RCC 7860 (cell line): ENCODE measurements at regions not wholly inside any gene's neighbourhood (a gene's known extent, or its start where the extent isn't known, plus 50 kb on each side); places are given as distances from the start of the nearest gene placed in this dataset.
"Not testable (repeated sequence)": the region's sequence is repeated elsewhere in the genome, so short reads cannot be mapped to it uniquely, and the experiment has no call there.

Source experiments
- DNase-seq: peaks from one replicate; pipeline ENCODE4 v3.0.0-alpha.2; 2015; ENCODE audit warnings: low spot score
- FAIRE-seq: peaks from 2 replicates; lab custom pipeline; 2012; peaks lifted over from hg19 to GRCh38; lab: Jason Lieb, UNC

DNA sequence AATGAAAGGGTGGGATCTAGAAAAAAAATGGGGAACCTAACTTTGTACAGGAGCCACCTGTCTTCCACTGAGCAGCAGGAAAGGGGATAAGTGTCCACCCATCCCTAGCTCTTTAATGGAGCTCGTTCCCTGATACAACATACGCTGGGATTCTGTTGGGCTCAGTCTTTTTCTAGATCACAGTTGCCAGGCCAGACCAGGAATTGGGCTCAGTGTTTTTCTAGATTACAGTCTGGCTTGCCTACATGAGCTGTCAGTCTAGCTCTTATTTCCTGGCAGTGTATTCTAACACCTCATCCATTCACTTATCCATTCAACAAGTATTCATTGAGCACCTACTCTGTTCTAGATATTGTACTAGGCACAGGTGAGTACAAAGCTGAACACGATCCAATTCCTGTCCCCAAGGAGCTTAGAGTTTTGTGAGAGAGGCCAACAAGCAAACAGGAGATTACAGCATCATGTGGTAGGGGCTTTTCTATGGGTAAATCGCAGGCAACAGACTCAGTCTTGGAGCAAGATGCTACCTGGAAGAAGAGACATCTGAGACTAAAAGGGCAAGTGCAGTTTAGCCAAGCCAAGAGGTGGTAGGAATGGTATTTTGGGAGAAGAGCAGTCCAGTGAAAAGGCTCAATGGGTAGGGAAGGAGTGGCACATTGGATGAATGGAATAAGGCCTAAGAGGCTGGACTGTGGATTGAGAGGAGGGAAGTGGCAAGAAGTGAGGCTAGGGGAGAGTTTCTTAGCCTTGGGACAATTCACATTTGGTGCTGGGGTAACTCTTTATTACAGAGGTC, 138.0 kb upstream of the HS3ST2 start:
- DNase-seq (no peak), FAIRE-seq (no peak)

DNA sequence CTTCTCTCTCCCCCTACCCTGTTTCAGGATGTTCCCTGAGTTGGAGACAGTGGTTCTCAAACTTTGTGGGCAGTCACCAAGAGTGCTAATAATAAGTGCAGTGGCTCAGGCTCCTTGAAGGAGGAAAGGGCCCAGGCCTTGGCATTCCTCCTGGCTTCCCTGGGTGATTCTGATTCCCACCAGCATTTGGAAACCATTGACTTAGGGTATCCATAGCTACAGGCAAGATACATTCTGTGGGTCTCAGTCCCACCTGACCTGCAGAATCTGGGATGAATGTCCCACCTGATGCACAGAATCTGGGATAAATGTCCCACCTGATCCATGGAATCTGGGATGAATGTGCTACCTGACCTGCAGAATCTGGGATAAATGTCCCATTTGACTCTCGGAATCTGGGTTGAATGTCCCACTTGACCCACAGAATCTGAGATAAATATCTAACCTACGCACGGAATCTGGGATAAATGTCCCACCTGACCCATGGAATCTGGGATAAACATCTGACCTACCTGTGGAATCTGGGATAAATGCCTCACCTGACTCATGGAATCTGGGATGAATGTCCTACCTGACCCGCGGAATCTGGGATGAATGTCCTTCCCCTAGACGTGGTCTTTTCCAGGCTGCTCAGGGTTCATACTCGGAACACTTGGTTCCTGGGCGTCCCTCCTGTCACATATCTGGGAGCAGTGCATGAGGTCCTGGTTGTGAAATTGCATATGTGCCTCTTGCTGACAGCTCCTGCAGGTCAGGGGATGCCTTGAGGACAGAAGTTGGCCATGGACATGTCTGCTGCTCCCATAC, 136.7 kb upstream of the HS3ST2 start:
- no peak for FAIRE-seq
- DNase-seq: no peak

DNA sequence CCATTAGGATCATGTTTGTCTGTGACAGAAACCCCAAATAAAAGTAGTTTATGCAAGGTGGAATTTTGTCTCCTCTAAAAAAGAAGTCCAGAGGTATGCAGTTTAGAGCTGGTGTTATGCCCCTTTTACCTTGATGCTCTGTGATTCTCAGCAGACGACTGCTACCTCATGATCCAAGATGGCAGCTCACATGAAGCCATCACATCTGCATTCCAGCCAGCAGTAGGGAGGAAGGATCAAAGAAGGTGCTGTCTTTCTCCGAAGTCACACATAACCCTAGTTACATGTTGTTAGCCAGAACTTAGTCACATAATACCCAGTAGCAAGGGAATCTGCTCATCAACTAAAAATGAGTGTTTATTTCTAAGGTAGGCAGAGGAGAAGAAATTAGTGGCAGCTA, 135.7 kb upstream of the HS3ST2 start:
- FAIRE-seq: no peak
- no peak for DNase-seq

DNA sequence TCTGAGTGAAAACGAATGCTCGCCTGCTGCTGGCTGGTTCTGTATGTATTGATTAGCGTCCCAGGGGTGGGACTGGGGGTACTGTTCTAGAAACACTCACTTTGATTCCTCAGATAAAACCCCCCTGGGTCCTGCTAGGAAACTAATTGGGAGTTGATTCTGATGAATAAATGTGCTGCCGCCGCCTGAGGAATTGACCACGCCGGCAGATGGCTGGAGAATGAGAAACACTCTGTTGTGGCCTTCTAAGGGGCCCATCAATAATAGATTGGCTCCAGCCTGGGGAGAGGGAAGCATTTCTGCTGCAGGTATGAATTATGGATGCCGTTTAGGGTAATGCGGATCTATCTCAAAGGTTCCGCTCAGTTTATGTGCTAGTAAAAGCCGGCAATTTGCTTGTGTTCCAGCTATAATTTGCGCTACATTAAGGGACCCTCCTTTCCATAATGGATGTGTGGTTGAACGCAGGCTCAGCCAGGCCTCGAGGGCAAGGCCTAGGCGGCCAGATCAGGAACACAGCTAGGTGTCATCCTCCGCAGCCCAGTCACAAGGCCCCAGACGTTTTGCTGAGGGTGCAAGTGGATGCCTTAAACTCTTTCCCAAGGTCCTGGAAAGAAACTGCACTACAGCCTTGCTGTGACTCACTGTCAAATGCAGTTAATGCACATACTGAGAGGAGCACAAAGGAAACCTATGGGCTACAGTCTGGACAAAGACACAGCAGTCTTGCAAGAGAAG, 132.2 kb upstream of the HS3ST2 start:
- DNase-seq (no peak), FAIRE-seq (no peak)

DNA sequence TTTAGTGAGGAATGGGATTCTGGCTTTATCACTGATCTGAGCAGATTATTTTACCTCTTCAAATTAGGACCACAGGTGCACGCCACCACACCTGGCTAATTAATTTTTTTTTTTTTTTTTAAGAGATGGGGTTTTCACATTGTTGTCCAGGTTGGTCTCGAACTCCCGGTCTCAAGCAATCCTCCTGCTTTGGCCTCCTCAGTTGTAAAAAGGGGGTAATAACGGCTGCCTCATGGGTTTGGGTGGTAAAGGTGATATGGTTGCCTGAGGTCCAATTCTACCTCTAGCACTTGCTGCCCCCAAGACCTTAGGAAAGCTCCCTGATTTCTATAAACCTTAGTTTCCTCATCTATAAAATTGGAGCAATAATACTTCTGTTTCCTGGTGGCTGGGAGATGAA, 130.7 kb upstream of the HS3ST2 start:
- DNase-seq (no peak), FAIRE-seq (no peak)

DNA sequence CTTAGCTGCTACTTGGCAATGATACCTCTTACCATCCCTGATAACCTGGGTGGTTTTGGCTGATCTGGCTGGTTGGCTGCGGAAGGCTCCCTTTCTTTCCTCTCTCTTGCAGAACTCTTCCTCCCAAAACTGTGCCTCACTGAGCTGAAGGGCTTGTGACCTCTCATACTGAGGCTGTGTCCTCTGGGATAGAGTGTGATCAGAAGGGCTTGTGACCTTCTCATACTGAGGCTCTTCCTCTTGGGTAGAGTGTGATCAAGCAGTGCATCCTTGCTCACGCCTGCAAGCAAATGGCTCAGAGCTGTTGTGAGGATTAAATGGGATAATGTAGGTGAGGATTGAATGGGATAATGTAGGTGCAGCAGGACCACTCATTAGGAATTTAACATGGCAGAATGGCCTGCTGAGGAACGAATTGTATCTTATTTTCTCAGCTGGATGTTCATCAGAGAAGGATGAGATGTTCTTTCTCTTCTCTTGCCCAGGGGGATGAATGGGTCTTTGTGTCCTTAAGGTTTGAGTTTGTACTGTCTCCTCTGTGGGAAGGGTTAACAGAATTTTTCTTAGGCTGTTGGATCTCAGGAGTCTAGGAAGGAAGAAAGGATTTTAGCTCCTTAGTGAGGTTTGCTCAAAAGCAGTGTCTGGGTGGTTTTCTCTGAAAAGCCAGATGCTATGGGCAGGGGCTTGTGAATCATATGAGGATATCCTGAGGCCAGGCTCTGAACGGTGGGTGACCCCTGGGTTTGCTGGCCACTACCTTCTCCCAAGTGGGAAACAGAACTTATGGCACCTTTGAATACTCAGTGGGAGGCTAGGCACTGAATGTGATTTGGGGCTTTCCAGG, 130.0 kb upstream of the HS3ST2 start:
- FAIRE-seq: no peak

DNA sequence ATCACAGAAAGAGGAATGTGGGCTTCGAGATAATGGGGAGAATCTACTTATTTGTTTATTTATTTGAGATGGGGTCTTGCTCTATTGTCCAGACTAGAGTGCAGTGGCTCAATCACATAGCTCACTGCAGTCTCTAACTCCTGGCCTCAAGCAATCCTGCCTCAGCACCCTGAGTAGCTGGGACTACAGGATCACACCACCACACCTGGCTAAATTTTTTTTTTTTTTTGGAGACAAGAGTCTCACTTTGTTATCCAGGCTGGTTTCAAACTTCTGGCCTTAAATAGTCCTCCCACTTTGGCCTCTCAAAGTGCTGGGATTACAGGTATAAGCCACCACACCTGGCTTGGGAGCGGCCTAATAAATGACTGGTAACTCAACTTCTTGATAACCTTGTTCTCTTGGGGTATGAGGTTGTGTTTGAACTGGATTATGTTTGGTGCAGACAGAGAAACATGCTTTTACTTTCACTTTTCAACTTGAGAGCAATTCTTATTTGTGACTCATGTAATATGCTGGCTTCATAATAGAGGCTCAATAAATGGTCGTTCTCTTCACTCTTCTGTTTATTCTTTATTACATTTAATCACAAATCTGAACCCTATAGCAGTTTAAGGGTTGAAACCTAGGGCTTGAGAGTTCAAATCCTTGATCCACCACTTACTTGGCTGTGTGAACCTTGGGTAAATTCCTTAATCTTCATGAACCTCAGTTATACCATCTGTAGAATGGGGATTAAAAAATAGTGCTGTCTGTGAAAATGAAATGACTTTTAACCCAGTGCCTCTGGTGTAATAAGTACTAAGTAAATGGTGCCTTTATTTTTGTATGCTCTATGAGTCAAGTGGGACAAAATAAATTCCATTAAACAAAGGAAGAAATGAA, 129.1 kb upstream of the HS3ST2 start:
- FAIRE-seq: no peak
- DNase-seq: no peak

More for the DNA sequence above, 130.0 kb upstream of the HS3ST2 start:
- no peak for DNase-seq

DNA sequence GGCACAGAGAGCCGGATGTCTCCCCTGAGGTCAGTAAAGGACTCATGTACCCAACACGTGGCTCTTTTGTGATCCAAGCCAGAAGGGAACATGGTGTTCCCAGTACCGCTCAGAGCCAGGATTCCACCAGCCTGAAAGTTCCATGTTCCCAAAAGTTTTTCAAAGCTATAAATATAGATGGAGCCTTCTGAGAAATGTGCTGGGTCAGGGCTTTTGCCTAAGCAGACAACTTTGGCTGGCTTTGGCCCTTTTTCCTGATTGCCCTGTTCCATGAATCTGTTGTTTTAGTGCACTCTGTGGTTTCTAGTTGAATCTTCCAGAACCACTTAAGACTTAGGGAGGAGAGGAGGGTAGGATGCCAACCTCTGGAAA, 128.5 kb upstream of the HS3ST2 start:
- DNase-seq (no peak), FAIRE-seq (no peak)

DNA sequence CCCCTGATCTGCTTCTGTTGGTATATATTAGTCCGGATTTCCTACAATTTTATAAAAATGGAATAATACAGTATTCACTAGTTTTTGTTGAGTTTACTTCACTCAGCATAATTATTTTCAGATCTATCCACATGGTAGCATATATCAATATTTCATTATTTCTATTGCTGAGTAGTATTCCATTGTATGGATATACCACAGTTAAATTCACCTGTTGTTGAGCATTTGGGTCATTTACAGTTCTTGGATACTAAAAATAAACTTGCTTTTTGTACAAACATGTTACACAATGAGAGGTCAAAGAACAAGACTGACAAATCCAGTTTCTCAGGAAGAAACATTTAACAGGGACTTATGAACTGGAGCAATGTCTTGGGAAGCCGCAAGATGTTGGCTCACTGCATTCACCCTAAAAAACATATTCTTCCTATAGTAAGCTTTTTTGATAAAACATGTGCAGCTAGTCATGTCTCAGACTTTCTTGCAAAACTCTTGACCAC, 126.9 kb upstream of the HS3ST2 start:
- FAIRE-seq: no peak

DNA sequence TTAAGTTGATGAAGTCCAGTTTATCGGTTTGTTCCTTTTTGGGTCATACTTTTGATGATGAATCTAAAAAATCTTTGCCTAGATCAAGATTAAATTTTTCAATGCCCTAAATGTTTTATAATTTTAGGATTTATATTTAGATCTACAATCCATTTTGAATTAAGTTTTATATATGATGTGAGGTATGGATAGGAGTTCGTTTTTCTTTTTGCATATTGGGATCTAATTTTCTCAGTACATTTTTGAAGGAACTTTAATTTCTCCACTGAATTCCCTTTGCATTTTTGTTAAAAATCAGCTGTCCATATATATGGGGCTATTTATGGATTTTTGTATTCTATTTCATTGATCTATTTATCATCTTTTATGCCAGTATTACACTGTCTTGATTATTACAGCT, 125.5 kb upstream of the HS3ST2 start:
- no peak for FAIRE-seq
- DNase-seq: no peak

More for the DNA sequence above, 126.9 kb upstream of the HS3ST2 start:
- DNase-seq: no peak

DNA sequence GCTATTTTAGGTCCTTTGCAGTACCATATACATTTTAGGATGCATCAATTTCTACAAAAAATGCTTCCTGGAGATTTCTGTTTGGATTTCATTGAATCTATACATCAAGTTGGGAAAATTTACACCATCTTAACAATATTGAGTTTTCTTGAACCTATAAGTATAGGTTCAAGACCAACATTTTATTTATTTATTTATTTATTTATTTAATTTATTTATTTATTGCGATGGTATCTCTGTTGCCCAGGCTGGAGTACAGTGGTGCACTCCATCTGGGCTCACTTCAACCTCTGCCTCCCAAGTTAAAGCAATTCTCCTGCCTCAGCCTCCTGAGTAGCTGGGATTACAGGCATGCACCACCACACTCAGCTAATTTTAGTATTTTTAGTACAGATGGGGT, 125.0 kb upstream of the HS3ST2 start:
- DNase-seq (no peak), FAIRE-seq (no peak)

DNA sequence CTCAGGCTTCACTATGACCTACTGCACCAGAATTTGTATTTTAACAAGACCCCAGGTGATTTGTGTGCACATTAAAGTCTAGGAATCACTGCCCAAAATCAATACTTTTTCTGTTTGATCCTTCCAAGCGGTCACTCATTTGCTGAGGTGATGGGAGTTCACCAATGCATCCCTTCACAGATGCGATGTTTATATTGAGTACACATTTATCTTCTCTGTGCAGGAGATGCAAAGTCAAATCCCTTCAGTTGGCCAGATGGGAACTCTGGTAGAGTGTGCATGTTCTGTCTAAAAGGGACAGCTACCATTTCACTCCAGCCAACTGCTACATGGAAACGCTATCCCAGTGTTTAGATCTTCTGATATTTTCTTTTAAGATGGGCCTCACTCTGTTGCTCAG, 122.6 kb upstream of the HS3ST2 start:
- FAIRE-seq: no peak
- no peak for DNase-seq

DNA sequence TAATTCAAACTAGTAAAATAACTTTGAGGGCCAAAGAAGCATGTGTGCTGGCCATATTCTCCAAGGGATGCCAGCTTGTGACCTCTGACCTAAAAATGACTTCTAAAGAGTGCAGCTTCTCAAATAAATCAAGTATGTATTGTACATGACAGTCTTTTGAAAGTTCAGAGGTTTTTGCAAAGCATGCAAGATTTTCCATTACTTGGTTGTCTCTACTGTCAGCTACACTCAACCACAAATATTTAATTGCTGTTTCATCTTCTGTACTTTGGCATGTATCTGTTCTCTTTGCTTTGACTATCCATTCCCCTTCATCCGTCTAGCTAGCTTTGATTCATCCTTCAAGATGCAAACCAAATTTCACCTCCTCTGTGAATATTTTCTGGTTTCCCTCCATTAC, 121.9 kb upstream of the HS3ST2 start:
- FAIRE-seq: no peak
- no peak for DNase-seq

DNA sequence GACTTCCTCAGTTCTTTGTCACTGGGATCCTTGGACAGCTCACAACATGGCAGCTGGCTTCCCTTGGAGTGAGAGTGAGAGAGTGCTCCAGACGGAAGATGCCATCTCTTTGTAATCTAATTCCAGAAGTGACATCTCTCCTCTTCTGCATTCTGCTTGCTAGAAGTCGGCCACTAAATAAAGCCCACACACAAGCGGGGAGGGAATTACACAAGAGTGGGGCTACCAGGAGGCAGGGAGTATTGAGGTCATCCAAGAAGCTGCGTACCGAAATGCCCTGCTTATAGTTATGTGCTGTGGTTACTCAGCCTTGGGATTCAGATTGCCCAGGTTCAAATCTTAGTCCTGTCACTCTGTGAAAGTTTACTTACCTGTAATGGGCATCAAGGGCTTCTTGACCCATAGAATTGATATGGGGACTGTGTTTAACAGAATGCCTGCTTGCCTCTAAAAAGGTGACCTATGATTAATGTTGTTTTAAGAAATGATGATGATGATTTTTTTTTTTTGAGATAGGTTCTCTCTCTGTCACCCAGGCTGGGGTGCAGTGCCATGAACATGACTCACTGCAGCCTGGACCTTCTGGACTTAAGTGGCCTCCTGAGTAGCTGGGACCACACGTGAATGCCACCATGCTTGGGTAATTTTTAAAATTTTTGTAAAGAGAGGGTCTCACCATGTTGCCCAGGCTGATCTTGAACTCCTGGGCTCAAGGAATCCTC, 120.9 kb upstream of the HS3ST2 start:
- no peak for FAIRE-seq
- DNase-seq: no peak

DNA sequence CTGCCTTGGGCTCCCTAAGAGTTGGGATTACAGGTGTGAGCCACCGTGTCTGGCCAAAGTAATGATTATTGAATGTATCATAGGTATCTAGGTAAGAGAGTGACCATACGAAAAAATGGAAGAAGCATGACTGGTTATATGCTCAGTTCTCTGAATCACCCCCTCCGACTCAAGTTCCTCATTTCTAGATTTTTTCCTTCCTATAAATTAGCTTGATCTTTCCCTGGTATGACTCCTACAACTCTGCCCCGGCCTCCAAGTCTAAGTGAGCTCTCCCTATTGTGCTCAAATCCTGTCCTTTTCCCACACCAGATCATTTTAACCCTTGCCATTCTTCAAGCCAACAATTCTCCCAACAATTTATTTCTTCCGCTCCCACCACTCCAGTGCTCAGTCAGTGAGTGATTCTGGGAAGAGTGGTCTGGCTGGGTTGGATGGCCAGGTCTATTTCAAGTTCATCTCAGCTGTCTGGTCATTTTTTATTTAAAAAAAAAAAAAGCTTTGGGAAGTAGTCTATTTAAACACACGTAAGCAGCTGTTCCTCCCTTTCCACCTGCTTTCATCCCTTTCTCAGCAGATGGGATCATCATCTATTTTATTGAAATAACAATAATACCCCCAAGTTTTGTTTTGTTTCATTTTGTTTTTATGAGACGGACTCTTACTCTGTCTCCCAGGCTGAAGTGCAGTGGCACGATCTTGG, 120.2 kb upstream of the HS3ST2 start:
- FAIRE-seq: no peak
- no peak for DNase-seq

DNA sequence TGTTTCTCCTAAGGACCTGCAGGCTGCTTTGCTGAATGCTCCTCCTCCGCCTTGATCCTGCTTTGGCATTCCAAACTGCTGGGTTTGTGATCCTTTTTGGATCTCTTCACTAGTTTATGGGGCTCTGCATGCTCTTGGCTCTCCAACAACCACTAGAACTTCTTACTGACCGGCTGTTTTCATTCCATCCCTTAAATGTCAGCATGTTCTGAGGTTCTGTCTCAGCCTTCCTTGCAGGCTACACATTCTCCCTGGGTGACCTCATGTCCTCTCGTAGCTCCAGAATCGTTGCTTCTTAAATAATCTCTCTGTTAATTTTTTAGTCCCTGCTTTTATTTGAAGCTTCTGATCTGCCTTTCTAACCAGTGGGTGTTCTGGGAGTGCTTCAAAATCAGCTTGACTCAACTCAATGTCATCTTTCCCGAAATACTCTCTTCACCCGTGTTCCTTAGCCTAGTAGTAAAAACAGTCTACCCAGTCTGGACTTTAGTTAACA, 119.0 kb upstream of the HS3ST2 start:
- DNase-seq (no peak), FAIRE-seq (no peak)

DNA sequence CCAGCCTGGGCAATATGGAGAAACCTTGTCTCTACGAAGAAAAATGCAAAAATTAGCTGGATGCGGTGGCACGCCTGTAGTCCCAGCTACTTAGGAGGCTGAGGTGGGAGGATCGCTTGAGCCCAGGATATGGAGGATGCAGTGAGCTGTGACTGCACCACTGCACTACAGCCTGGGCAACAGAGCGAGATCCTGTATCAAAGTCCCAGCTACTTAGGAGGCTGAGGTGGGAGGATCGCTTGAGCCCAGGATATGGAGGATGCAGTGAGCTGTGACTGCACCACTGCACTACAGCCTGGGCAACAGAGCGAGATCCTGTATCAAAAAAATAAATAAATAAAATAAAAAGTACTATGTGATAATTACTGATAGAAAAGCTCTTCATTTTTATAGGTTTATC, 118.2 kb upstream of the HS3ST2 start:
- not testable (repeated sequence) for DNase-seq, FAIRE-seq

DNA sequence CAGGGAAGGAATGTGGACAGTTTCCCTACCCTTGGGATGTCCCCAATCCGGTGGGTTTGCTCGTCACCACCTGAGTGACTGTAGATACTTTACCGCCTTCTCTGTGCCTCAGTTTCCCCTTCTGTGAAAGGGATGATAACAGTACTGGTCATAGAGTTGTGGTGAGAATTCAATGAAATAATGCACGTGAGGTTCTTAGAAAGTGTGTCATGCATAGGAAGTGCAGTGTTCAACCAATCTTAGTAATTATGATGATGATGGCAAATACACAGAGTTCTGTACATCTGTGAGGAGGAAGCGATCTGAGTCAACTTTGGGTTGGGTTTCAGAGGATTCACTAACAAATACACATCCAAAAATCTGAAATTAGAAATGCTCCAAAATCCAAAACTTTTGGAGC, 114.6 kb upstream of the HS3ST2 start:
- no peak for DNase-seq
- no peak for FAIRE-seq
